ENCODE measurements at regions not wholly inside any gene's neighbourhood (a gene's known extent, or its start where the extent isn't known, plus 50 kb on each side); places are given as distances from the start of the nearest gene placed in this dataset.
"Not testable (repeated sequence)": the region's sequence is repeated elsewhere in the genome, so short reads cannot be mapped to it uniquely, and the experiment has no call there.

DNA sequence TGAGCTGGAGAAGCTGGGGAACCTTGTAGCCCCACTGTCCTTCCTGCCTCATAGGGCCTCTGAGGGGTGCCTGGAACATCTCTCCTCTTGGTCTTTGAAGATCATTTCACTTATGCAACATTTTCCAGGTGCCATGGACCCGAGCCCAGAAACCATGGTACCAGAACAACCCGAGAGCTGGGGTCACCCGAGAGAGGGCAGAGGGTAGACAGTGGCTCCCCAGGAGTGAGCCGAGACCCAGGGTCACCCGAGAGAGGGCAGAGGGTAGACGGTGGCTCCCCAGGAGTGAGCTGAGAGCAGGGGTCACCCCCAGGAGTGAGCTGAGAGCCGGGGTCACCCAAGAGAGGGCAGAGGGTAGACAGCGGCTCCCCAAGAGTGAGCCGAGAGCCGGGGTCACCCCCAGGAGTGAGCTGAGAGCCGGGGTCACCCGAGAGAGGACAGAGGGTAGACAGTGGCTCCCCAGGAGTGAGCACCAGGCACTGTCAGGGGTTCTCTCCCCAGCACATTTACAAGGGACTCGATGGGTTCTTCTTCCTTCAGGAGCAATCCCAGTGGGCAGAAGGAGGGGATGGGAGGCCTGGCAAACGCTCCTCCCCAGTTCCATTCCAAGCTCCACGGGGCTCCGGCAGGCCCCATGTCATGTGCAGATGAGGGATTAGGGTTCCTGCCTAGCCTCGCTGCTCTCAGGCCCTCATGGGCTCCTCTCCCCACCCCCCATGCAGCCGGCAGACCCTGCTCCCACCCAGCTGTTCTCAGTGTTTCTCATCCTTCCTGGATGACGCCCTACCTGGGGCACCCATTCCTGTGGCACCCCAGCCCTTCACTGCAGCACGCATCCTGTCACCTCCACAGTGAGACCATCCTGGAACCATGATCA is 163.5 kb downstream of the RTP5 start:
- DNase-seq = no peak

DNA sequence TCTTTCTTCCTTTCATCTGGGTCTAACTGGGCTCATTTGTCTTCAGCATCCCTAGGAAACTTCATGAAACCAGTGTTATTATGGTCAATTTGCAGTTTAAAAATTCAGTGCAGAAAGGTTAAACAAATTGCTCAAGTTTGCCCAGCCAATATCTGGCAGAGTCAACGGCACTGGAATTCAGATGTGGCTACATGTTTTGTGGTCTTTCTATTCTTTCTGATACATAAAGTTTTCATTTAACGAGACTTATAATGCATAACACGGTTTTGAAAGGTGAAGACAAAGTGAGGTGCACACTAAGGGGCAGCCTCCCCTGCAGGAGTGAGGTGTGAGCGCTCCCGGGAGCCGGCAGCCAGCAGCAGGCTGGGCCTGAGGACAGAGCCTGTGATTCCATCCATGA is 164.6 kb downstream of the RTP5 start:
- no peak for DNase-seq

DNA sequence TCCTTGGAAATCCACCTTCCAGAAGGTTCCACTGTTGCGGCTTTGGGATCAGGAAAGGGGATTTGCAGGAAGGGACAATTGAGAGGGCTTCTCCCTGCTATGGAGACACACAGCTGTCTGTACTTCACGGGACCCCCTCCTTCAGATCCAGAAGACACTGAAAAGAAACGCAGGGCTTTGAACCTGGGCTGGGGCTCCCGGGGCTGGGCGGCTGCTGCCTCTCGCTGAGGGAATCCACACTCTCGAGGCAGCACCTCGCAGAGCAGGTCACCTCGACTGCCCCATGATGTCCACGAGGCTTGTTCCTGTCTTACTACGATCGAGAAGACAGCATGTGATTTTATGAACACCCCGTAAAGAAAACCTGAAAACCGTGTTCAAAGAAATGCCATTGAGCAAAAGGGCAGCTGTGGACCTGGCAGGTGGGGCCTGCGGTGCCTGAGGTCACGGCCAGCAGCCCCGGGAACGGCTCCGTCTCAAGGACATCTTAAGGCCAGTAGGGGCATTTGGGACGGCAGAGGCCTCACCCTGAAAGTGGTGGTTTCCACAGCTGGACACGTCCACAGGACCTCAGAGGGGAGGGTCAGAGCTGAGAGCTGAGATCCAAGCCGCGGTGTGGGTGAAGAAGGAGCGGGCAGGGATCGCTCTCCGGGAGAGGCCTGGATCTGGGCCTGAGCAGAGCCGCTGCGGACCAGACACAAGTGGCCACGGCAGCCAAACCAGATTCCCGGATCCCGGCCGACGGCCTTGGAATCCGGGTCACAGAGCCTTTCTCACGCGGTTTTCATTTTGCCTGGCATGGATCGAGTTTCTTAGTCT is 165.7 kb downstream of the RTP5 start:
- DNase-seq = no peak

DNA sequence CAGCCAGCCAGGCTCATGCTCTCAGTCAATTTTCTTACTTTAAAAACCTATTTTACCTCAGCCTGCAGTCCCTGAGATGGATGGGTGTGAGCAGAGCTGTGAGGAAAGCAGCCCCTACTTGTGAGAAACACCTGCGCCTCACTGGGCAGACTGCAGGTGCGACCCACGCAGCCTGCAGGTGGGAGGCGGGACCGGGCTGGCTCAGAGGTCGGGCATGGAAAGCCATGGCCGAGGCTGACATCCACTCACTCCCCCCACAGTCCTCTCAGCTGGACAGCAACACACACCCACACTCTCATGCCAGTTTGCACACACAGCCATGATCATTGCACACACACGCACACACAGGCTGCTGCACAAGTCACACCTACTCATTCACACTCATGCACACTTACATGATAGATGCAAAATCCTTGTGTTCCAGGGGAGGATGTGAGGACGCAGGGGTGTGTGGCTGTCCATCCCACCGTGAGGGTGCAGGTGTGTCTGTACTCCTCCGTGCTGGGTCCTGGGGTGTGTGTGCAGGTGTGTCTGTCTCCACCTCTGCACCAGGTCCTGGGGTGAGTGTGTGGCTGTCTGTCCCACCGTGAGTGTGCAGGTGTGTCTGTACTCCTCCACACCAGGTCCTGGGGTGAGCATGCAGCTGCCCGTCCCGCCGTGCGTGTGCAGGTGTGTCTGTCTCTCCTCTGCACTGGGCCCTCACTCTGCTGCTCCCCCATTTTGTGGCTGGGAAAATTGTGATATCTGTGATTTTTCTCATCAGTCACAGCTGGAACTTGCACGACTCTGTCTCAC is 166.5 kb downstream of the RTP5 start:
- DNase-seq = no peak

DNA sequence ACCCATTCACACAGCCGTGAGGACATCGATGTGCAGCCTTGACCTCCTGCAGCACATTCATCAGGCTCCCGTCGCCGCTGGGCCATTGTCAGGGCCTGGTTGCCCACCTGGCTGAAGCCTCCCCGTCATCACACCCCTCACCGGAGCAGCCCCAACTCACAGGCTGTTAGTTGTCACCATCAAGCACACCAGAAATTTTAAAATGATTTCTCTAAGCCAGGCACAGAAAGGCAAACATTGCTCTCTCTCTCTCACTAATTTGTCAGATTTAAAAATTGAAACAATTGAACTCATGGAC is 167.1 kb downstream of the RTP5 start:
- no peak for DNase-seq

DNA sequence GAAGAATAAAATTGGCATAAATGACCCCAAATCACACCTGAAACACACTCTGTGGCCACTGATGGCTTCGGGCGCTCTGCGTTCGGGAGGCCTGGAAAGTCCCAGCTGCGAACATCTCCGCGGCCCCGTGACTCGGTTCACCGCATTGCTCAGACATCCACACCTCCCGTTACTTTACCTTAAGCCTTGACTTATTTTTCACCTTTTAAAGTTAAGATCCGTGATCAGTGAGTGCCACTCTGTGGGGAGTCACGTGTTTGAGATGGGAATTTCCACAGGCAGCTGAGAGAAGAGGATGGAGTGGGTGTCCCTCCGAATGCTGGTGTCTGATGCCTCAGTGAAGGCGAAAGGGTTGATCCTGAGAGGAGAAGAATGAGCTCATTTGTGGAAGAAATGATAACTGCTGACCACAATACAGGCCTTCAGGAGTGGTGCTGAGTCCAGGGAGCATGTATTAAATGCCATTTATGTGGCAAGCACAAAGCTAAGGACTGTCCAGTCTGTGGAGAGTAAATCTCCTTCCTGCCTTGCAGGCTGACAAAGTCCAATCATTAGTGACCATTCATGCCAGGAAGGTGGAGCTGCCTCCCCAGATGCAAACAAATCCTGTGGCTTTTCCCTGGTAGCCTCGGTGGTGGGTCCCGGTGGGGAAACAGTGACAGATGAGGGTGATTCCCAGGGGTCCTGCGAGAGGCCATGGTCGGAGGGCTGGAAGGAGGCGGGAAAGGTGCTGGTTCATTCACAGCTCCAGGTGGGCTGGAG is 168.8 kb downstream of the RTP5 start:
- no peak for DNase-seq

DNA sequence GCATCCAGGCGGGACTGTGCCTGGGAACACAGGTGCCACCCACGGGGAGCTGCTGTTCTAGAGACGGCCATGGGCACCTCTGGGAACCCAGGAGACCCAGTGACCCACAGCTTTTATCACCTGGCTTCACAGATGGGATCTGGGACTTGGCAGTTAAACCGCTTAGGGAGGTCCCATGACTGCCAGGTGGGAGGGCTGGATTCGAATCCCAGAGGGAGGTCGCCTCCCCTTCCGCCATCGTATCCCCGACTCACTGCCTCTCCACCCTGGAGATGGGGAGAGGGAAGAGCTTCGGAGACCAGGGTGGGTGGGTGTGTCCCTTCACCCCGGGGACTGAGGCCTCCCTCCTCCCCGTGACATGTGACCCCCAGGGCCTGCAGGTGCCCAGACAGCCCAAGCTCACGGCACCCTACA is 169.4 kb downstream of the RTP5 start:
- no peak for DNase-seq

DNA sequence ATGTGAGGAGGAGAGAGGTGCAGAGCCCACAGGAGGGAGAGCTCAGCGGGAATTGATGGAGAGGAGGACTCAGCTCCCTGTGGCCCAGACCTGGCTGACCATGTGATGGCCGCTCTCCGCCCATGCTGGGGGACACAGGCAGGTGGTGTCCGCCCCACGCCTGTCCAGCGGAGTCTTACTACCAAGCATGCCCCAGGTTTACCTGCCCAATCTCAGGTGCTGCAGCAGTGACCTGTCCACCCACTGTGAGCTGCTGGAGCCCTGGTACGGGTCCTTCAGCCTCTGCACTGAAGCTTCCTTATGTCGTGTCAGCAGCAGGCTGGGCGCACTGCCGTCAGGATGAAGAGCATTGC is 170.8 kb downstream of the RTP5 start:
- no peak for DNase-seq

DNA sequence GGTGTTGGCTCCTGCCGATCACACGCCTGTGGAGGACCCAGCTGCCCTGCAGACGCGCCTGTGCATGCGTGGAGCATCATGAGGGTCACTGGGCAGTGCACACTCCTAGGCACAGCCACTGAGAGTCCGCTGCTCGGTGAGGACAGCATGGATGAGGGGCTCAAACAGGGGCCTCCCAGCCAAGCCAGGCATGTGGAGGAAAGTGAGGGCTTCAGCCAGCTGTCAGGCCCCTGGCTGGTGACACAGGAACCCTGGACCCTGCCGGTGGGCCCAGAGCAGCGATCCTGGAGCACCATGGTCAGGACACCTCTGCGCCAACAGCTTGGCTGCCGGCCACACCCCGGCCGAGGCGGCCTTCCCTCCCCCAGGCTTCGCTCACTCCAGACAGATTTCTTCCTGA is 171.2 kb downstream of the RTP5 start:
- no peak for DNase-seq

DNA sequence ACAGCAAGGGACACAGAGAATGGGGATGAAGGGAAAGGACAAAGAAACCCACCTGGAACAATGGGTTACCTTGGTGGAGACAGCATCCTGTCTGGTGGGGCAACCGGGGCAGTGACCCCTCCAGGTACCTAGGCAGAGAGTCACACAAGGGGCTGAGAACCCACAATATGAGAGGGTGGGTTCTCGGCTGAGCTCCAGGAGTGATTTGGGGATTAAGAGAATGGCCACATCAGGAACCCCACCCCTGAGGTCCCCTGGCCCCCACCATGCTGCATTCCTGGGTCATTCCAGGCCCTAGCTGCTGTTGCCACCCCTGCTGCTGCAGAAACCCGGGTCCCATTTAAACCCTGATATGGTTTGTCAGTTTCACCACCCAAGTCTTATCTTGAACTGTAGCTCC is 172.3 kb downstream of the RTP5 start:
- DNase-seq = no peak

DNA sequence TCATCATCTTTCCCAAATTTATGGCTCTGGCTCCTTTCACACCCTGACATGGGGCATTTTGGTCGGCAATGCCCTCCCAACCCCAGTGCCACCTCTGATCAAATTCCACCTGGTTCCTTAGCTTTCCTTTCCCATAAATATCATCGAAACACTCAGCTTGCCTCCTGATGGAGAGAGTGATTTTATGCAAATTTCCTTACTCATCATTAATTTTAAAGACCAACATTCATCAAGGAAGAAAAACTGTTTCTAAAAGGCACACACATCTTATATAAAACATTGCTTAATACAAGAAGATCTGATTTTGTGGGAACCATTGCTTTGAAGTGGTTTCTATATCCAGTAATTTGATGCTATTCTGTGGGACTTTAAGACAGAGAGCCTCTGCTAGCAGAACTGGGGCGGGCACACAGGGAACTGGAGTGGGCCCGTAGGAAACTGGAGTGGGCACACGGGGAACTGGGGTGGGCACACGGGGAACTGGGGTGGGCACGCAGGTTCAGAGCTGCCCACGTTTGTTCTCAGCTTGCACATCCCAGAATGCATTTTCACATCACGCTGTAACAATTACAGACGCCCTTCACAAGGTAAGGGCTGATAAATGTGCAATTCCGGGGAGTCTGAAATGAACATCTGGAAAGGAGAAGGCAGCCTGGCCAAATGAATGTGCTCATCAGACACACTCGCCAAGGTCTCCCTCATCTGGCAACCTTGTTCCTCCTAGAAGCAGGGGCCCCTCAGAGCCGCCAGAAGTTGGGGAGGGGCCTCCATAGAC is 174.2 kb downstream of the RTP5 start:
- no peak for DNase-seq

DNA sequence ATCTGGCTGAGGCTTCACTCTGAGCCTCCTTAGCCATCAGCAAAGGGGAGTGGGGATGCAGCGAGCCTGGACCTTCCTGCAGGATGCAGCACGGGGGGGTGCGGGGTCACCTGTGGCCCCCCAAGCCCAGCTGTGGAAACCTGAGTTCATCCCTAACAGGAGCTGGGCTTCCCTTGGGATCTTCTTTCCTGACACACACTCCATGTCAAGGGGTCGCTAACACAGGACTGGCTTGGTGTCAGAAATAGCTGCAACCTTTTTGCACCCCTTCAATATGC is 174.7 kb downstream of the RTP5 start:
- no peak for DNase-seq

DNA sequence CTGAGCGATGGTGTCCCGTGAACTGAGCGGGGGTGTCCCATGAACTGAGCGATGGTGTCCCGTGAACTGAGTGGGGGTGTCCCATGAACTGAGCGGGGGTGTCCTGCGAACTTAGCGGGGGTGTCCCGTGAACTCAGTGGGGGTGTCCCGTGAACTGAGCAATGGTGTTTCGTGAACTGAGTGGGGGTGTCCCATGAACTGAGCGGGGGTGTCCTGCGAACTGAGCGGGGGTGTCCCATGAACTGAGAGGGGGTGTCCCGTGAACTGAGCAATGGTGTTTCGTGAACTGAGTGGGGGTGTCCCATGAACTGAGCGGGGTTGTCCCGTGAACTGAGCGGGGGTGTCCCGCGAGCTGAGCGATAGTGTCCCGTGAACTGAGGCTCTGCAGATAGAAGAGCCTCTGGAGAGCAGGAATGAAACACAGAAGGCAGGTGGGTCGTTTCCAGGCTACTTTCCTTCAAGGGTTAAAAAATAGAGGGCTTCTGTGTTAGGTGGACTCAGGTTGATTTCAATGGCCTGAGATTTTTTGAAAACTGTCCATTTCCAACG is 176.1 kb downstream of the RTP5 start:
- not testable (repeated sequence) for DNase-seq

DNA sequence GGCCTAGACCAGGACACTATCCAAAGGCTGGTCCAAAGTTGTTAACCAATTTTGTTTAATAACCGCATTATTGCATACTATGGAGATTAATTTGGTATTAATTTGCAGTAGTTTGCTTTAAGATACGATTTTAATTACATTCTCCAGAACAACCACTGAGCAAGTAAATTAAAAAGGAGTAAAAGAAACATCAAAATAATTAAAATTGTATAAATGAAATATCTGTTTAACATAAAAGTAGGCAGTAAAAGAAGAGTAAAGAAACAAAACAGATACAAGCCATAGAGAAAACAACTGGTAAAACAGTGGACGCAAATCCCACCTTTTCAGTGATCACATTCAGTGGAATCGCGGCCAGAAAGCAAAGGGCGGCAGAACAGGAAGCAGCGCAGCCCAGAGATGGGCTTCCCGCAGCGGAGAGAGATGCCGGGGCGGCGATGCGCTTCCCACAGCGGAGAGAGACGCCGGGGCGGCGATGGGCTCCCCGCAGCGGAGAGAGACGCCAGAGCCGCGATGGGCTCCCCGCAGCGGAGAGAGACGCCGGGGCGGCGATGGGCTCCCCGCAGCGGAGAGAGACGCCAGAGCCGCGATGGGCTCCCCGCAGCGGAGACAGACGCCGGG is 176.8 kb downstream of the RTP5 start:
- DNase-seq = no peak

DNA sequence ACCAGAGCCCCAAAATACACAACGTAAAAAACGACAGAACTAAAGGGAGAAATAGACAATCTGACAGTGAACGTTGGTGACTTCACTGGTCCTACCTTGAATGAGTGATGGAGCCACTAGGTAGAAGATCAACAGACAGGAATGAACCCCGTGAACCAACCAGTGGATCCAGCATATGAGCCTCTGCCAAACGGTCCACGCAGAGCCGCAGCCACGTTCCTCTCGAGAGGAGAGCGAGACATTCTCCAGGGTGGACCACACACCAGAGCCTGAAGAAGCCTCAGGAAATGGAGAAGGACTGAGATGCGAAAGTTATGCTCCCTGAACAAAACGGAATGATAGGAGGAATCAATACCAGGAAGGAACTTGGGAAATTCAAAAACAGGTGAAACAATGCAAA is 178.4 kb downstream of the RTP5 start:
- no peak for DNase-seq

DNA sequence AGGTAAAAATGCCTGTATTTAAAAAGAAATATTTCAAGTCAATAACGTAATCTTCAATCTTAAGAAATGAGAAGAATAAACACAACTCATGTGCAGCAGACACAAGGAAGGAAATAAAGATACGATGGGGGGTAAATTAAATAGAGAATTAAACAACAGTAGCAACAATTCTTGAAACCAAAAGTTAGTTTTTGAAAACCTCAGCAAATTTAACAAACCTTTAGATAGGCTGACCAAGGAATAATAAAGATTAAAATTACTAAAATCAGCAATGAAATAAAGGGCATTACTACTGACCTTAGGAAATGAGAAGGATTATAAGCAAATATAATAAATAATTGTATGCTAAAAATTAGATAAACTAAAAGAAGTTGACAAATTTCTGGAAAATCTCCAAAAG is 178.9 kb downstream of the RTP5 start:
- DNase-seq = no peak

DNA sequence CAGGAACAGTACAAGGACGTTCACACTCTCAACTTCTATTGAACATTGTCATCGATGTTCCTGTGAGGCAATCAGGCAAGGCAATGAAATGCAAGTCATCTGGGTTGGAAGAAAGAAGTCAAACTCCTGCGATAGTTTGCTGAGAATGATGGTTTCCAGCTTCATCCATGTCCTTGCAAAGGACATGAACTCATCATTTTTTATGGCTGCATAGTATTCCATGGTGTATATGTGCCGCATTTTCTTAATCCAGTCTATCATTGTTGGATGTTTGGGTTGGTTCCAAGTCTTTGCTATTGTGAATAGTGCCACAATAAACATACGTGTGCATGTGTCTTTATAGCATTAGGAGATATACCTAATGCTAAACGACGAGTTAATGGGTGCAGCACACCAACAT is 180.0 kb downstream of the RTP5 start:
- DNase-seq = not testable (repeated sequence)

DNA sequence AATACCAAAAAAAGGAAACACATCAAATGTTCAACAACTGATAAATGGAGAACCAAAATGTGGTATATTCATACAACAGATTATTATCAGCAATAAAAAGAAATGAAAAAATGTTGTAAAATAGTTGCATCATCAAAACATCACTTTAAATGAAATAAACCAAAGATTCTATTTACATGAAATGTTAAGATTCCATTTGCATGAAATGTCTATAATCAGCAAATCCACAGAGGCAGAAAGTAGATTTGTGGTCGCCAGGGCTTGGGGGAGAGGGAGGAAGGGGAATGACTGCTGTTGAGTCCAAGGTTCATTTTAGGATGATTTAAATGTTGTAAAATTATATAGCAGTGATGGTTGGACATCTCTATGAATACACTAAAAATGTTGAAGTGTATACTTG is 181.9 kb downstream of the RTP5 start:
- DNase-seq = no peak

DNA sequence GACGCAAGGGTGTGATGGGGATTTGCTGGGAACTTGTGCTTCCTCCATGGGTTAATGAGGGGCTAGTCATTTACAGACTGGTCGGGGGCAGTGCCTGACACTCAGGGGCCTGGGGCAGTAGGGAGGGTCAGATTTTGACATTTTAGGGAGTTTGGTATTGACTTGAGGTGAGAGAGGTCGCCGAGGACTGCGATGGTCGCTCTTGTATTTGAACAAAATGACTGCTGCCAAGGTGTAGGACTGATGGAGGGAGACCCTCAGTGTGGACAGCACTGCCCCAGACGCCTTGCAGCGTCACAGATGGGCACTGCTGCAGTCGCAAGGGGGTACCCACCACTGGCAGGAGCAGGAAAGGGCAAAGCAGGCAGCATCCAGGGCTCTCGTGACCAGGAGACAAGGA is 182.9 kb downstream of the RTP5 start:
- no peak for DNase-seq

DNA sequence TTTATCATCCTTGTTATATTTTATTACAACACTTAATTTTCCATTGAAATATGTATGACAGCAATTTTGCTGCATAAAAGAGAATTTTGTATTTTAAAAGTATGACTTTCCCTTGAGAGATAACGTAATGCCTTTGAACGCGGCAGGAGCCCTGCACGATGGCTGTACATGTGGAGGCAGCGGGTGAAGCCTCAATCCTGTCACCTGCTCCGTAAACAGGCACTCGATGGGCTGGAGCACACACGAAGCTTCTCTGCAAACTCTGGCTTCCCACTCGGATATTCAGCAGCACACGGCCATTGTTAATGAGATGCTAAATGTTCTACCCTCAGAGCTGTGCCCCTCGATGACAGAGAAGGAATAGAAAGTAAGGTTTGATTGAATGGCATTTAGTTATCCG is 184.4 kb downstream of the RTP5 start:
- no peak for DNase-seq

DNA sequence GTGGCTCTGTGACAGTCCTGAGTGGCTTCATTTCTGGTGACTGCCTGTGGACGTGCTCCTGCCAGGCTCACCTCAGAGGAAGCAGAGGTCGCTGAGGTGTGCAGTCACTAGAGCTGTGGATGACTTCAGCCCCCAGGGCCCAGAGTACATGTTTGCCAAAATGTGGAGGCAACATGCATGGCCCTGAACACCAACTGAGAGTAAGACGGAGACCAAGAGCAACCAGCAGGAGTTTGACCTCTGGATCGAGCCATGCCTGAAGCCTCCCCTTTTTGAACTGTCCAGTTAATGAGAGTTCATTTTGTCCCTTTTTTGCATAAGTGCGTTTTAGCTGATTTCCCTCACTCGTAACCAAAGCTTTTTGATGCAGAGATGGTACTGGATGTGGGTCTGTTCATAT is 184.9 kb downstream of the RTP5 start:
- DNase-seq = no peak
